ENCODE measurements at regions not wholly inside any gene's neighbourhood (a gene's known extent, or its start where the extent isn't known, plus 50 kb on each side); places are given as distances from the start of the nearest gene placed in this dataset.

- ATAC-seq, result no peak
- Mint-ChIP-seq H3K27ac (no peak overlapping the region), H3K36me3 (no peaks in the 10 kb centered on the region), H3K4me3 (no peak overlapping the region), H3K9me3 (no peaks in the 10 kb centered on the region), H3K27me3 (no peaks in the 10 kb centered on the region), H3K4me1 (no peaks in the 10 kb centered on the region)
Observed at GRCh38 chr2:49265471-49265870, 111.2 kb upstream of the FSHR start.

- no peaks in the 10 kb centered on the region for H3K36me3 Mint-ChIP-seq
- H3K9me3 Mint-ChIP-seq, result no peaks in the 10 kb centered on the region
- H3K4me1 Mint-ChIP-seq, result no peaks in the 10 kb centered on the region
- no peaks in the 10 kb centered on the region for H3K27me3 Mint-ChIP-seq
- H3K27ac Mint-ChIP-seq, result no peak overlapping the region
- no peak for ATAC-seq
- H3K4me3 Mint-ChIP-seq, result no peak overlapping the region
Observed at GRCh38 chr2:49262801-49263560, 108.7 kb upstream of the FSHR start.

DNA sequence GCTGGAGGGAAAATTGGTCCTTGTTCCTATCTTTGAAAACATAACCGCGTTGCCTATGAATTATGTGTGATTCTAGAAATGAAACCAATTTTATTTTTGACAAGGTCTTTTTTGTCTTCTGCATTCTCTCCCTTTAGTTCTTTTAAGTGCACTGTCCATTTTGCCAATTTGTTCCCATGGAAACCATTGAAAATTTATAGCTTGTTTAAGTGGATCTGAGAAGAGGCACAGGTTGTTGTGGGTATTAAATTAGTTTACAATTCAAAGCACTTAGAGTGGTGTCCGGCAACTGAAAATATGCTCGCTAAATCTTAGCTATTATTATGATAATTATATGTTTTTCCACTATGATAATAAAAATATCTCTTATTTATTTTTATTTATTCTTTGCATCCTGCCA, 107.5 kb upstream of the FSHR start:
- Mint-ChIP-seq H3K4me1 (no peaks in the 10 kb centered on the region), H3K9me3 (no peaks in the 10 kb centered on the region), H3K27me3 (no peaks in the 10 kb centered on the region), H3K36me3 (no peaks in the 10 kb centered on the region), H3K27ac (no peak overlapping the region), H3K4me3 (no peak overlapping the region)
- no peak for ATAC-seq

- H3K27me3 Mint-ChIP-seq, result no peaks in the 10 kb centered on the region
- H3K4me1 Mint-ChIP-seq, result no peaks in the 10 kb centered on the region
- H3K4me3 Mint-ChIP-seq, result no peak overlapping the region
- no peaks in the 10 kb centered on the region for H3K36me3 Mint-ChIP-seq
- no peak for ATAC-seq
- H3K27ac Mint-ChIP-seq, result no peak overlapping the region
- H3K9me3 Mint-ChIP-seq, result no peaks in the 10 kb centered on the region
Observed at GRCh38 chr2:49260979-49261538, 106.7 kb upstream of the FSHR start.

DNA sequence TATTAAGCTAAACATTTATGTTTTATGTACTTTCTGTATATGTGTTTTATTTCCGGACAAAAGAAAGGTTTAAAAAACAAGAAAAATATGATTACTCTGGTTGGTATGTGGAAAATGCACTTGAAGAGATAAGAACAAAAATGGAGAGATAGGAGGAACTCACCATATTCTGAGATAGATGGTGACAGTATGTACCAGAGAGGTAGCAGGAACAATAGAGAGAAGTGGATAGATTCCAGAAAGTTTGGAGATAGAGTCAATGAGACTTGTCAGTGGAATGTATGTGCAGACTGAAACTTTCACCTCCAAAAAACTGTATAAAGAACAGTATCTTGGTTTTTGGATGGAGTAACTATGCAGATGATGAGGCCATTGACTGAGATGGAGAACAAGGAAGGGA, 105.6 kb upstream of the FSHR start:
- ATAC-seq, result no peak
- Mint-ChIP-seq H3K4me3 (no peak overlapping the region), H3K4me1 (no peaks in the 10 kb centered on the region), H3K9me3 (no peaks in the 10 kb centered on the region), H3K27ac (no peak overlapping the region), H3K36me3 (no peaks in the 10 kb centered on the region), H3K27me3 (no peaks in the 10 kb centered on the region)

GRCh38 chr2:49255409-49255971, 101.2 kb upstream of the FSHR start:
- Mint-ChIP-seq H3K27me3 (no peaks in the 10 kb centered on the region), H3K4me1 (no peaks in the 10 kb centered on the region), H3K9me3 (no peaks in the 10 kb centered on the region), H3K36me3 (no peaks in the 10 kb centered on the region), H3K4me3 (no peak overlapping the region), H3K27ac (no peak overlapping the region)
- ATAC-seq, result no peak

GRCh38 chr2:49254401-49254800, 100.1 kb upstream of the FSHR start:
- no peak overlapping the region for H3K27ac Mint-ChIP-seq
- no peak overlapping the region for H3K4me3 Mint-ChIP-seq
- no peaks in the 10 kb centered on the region for H3K27me3 Mint-ChIP-seq
- ATAC-seq, result no peak
- no peaks in the 10 kb centered on the region for H3K36me3 Mint-ChIP-seq
- no peaks in the 10 kb centered on the region for H3K9me3 Mint-ChIP-seq
- H3K4me1 Mint-ChIP-seq, result no peaks in the 10 kb centered on the region

DNA sequence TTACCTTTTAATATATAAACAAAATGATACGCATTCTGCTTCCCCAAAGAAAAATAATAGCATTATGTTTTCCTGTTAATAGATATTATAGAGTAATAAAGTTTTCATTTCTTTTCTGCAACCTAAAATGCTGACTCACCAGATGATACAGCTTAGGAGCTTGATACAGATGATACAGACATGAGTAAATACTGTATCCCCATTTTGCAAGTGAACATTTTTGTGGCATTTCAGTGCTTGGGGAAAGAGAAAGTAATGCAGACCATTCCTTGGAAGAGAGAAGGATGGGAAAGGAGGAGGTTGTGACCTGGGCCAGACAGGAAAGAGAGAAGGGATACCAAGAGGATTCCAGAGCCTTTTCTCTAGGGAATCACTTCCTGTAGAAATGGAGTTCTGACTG, 97.5 kb upstream of the FSHR start:
- Mint-ChIP-seq H3K27me3 (no peaks in the 10 kb centered on the region), H3K9me3 (no peaks in the 10 kb centered on the region), H3K36me3 (no peaks in the 10 kb centered on the region), H3K4me3 (no peak overlapping the region), H3K27ac (no peak overlapping the region), H3K4me1 (no peaks in the 10 kb centered on the region)
- ATAC-seq, result no peak

DNA sequence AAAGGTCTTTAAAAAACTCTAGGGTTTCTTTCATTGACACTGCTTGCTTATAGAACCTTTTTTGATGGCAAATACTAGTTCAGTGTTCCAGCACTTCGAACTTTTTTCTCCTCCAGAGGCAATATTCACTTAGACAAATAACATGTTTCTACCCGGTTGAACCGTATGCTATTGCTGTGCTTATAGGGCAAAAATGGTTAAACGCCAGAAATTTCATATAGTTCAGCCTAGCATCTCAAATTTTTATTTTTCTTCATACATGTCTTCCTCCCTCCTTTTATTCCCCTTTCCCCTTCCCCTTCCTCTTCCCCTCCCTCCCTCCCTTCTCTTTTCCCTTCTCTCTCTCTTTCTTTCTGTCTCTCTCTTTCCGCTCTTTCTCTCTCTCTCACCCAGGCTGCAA, 96.9 kb upstream of the FSHR start:
- no peak for ATAC-seq
- H3K27ac Mint-ChIP-seq, result no peak overlapping the region
- no peak overlapping the region for H3K4me3 Mint-ChIP-seq
- no peaks in the 10 kb centered on the region for H3K27me3 Mint-ChIP-seq
- peaks cover 2% of the 10 kb centered on the region for H3K9me3 Mint-ChIP-seq
- no peaks in the 10 kb centered on the region for H3K4me1 Mint-ChIP-seq
- H3K36me3 Mint-ChIP-seq, result no peaks in the 10 kb centered on the region

DNA sequence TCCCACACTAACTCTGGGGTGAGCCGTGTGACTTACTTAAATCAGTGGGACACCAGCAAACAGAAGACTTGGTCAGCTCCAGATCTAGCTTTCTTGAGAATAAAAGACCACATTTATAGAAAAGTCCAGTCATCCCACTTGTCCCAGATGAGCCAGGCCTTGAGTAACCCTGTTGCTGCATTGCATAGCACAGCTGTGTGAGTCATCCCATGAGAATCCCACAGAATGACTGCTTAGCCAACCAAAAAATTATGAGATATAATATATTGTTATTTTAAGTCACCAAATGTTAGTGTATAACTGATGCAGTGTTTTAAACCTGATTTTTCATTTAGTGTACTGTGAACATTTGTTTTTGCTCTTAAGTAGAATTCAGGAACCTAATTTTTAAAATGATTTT, 94.2 kb upstream of the FSHR start:
- ATAC-seq, result no peak
- Mint-ChIP-seq H3K4me1 (no peaks in the 10 kb centered on the region), H3K27me3 (no peaks in the 10 kb centered on the region), H3K9me3 (peaks cover 9% of the 10 kb centered on the region), H3K27ac (no peak overlapping the region), H3K36me3 (no peaks in the 10 kb centered on the region), H3K4me3 (no peak overlapping the region)

- Mint-ChIP-seq H3K4me1 (no peaks in the 10 kb centered on the region), H3K36me3 (no peaks in the 10 kb centered on the region), H3K9me3 (peaks cover 14% of the 10 kb centered on the region), H3K27ac (no peak overlapping the region), H3K27me3 (peaks cover 2% of the 10 kb centered on the region), H3K4me3 (no peak overlapping the region)
- no peak for ATAC-seq
Observed at GRCh38 chr2:49241991-49242390, 87.7 kb upstream of the FSHR start.

DNA sequence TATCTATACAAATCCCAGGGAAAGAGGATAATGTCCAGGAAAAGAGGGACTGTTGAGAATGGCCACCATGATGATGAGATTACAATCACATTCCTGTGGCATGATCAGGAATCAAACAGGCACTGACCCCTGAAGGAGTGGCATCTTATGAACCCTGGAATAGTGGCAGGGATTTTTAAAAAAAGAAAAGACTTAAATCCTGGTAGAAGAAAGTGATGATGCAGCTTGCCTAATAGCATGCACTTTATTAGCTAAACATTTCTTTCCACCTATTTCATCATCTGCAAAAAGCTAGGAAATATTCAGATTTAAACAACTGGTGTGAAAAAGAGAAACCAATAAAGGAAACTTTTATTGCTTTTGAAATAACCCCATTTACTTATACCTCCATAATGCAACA, 87.2 kb upstream of the FSHR start:
- ATAC-seq, result no peak
- H3K36me3 Mint-ChIP-seq, result no peaks in the 10 kb centered on the region
- peaks cover 17% of the 10 kb centered on the region for H3K9me3 Mint-ChIP-seq
- peaks cover 7% of the 10 kb centered on the region for H3K27me3 Mint-ChIP-seq
- H3K27ac Mint-ChIP-seq, result no peak overlapping the region
- H3K4me3 Mint-ChIP-seq, result no peak overlapping the region
- no peaks in the 10 kb centered on the region for H3K4me1 Mint-ChIP-seq

DNA sequence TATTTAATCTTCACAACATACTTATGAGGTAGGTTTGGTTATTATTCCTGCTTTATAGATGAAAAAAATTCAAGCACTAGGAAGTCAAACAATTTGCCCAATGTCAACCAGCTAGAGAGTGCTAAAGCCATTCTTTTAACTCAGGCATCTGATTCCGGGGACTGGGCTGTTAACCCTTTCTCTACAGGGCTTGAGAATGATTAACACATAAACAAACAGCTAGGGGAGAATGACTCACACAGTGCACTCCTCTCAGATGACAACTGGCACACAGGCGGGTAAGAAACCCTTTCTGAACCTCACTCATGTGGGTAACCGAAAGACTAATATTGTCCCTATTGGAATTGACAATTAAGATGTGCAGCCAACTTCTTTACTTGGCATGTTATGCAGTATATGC, 86.3 kb upstream of the FSHR start:
- Mint-ChIP-seq H3K27ac (no peak overlapping the region), H3K27me3 (peaks cover 15% of the 10 kb centered on the region), H3K36me3 (no peaks in the 10 kb centered on the region), H3K4me3 (no peak overlapping the region), H3K4me1 (no peaks in the 10 kb centered on the region), H3K9me3 (peaks cover 12% of the 10 kb centered on the region)
- ATAC-seq, result no peak

- ATAC-seq, result no peak
- Mint-ChIP-seq H3K4me3 (no peak overlapping the region), H3K27ac (no peak overlapping the region), H3K36me3 (no peaks in the 10 kb centered on the region), H3K4me1 (no peaks in the 10 kb centered on the region), H3K27me3 (peaks cover 15% of the 10 kb centered on the region), H3K9me3 (peaks cover 8% of the 10 kb centered on the region)
Observed at GRCh38 chr2:49238604-49238960, 84.3 kb upstream of the FSHR start.

DNA sequence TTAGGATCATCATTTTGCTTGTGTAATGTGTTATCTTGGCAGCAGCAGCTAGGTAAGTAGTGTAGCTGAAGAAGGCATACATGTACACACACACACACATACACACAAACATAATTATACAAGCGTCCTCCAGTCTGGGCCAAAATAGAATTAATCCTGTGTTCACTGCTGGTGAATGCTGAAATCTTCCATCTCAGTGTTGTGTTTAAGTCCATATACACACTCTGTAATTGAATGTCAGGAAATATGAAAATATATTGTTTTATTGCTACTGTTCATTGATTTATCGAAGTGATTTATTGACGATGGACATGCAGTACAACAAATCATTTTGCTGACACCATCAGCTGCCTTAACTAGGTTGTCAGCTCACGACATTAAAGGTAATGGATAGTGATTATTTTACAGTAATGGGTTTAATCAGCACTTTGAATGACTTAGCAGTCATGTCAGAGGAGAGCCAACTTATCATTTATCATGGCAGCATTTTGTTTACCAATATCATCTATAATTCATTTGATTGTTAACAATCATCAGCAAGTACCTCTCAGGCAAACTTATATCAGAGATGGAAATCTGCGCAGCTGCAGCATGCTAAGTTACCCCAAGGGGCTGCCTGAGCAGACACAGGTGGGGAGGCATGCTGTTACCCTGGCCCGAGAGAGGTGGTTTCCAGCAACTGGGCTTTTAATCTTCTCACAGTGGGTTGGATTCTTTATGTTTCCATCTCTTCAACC, 83.7 kb upstream of the FSHR start:
- H3K27ac Mint-ChIP-seq, result no peak overlapping the region
- H3K4me3 Mint-ChIP-seq, result no peak overlapping the region
- no peaks in the 10 kb centered on the region for H3K36me3 Mint-ChIP-seq
- peaks cover 15% of the 10 kb centered on the region for H3K27me3 Mint-ChIP-seq
- peaks cover 5% of the 10 kb centered on the region for H3K9me3 Mint-ChIP-seq
- H3K4me1 Mint-ChIP-seq, result no peaks in the 10 kb centered on the region
- ATAC-seq, result no peak

DNA sequence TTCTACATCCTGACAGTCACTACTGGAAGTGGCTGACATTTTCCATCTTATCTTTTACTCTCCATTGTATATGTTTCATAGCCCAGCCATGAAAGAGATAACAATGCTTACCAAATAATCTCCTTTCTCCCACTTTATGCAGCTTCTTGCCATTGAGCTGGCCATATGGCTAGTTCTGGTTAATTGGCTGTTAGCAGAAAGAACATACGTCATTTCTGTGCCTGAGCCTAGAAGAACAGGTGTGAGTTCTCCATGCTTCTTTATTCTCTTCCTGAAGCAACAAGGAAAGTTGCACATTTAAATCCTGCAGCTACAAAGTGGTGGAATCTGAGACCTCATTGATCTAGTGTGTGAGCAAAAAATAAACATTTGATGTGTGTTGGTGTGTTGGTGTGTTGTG, 82.0 kb upstream of the FSHR start:
- peaks cover 15% of the 10 kb centered on the region for H3K27me3 Mint-ChIP-seq
- no peak for ATAC-seq
- peaks cover 8% of the 10 kb centered on the region for H3K9me3 Mint-ChIP-seq
- H3K4me3 Mint-ChIP-seq, result no peak overlapping the region
- no peaks in the 10 kb centered on the region for H3K36me3 Mint-ChIP-seq
- H3K27ac Mint-ChIP-seq, result no peak overlapping the region
- no peaks in the 10 kb centered on the region for H3K4me1 Mint-ChIP-seq

Data from stimulated activated memory B cell treated with anti-CD40 and anti-IgM and Interleukin-4, amounts not matched to agents 10 μg/mL and 1 μg/mL and 100 μg/mL, for 72 hours (primary cell).